Activated T-cell treated with anti-CD3 and anti-CD28 coated beads, Interleukin-2, amount 50 U/mL, for 72 hours (primary cell): ENCODE measurements at regions not wholly inside any gene's neighbourhood (a gene's known extent, or its start where the extent isn't known, plus 50 kb on each side); places are given as distances from the start of the nearest gene placed in this dataset.
"Not testable (repeated sequence)": the region's sequence is repeated elsewhere in the genome, so short reads cannot be mapped to it uniquely, and the experiment has no call there.

Experiments used
- ATAC-seq, 2 donors: fragments of 150-1000 bp; cut with Tn5 transposase; replicated peaks in 1 of 2; 2 replicates each; pipeline ENCODE4 v1.10.0; 2021; ENCODE audit warnings: moderate library complexity in 2 of 2, mild to moderate bottlenecking in 1 of 2
- DNase-seq, 2 donors: peaks; one replicate each; pipeline ENCODE4 v3.0.0; 2021 to 2022; ENCODE audit warnings: mixed read lengths in 1 of 2
- H3K27ac Mint-ChIP-seq: one replicate; pipeline ENCODE4 v1.8.0; 2022; ENCODE audit warnings: mild to moderate bottlenecking, moderate library complexity, mixed read lengths
- H3K27me3 Mint-ChIP-seq: one replicate; pipeline ENCODE4 v1.8.0; 2022; ENCODE audit warnings: low read depth, mixed read lengths
- H3K36me3 Mint-ChIP-seq, 2 donors: one replicate each; pipeline ENCODE4 v1.8.0; 2022; ENCODE audit warnings: mixed read lengths in 2 of 2, mild to moderate bottlenecking in 1 of 2; ENCODE audit not compliant: insufficient read depth in 2 of 2
- H3K4me1 Mint-ChIP-seq: one replicate; pipeline ENCODE4 v1.8.0; 2022; ENCODE audit warnings: low read depth, mixed read lengths
- H3K4me3 Mint-ChIP-seq, 2 donors: one replicate each; pipeline ENCODE4 v1.8.0; 2022; ENCODE audit warnings: mild to moderate bottlenecking in 2 of 2, mixed read lengths in 2 of 2, moderate library complexity in 2 of 2
- H3K9me3 Mint-ChIP-seq, 2 donors: one replicate each; pipeline ENCODE4 v1.8.0; 2022; ENCODE audit warnings: mixed read lengths in 2 of 2

GRCh38 chr3:27051527-27051926 is 317.7 kb downstream of the NEK10 start:
- H3K36me3 Mint-ChIP-seq, H3K27ac Mint-ChIP-seq, ATAC-seq, DNase-seq, H3K4me1 Mint-ChIP-seq, H3K27me3 Mint-ChIP-seq, H3K4me3 Mint-ChIP-seq: not testable (repeated sequence)
- H3K9me3 Mint-ChIP-seq: peaks cover 9 to 21% of the 10 kb centered on the region in 2 donors

DNA sequence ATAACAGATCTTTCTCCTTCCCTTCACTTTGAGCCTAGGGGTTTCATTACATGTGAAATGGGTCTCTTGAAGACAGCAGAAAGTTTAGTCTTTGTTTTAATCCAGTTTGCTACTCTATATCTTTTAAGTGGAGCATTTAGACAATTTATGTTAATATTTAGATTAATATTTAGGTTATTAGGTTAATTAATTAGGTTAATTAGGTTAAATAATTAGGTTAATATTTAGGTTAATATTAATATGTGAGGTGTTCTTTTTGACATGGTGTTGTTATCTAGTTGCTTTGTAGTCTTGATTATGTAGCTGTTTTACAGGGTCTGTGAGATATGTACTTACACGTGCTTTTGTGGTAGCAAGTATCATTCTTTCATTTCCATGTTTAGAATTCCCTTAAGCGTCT is 312.9 kb downstream of the NEK10 start:
- Mint-ChIP-seq H3K27ac (no peak overlapping the region), H3K4me1 (no peaks in the 10 kb centered on the region), H3K9me3 (peaks cover 11 to 19% of the 10 kb centered on the region in 2 donors), H3K27me3 (no peaks in the 10 kb centered on the region), H3K4me3 (no peak overlapping the region), H3K36me3 (no peaks in the 10 kb centered on the region)
- DNase-seq (no peak), ATAC-seq (no peak)

DNA sequence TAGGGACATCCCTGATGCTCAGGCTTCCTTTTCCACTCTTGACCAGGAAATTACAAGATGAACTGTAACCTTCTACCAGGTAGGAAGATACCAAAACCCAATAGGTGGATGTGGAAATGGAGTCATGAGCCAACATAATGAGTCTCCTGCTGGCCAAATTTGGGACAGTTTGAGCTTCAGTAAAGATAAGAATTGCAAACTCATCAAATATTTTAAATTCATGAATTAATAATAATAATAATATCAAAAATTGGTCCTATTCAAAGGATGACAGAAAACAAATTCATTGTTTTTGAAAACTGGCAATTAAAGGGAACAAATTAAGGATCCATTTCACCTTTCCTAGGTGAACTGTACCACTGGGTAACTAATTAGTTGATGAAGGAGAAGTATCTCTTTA is 309.7 kb downstream of the NEK10 start:
- H3K27ac Mint-ChIP-seq: no peak overlapping the region
- H3K27me3 Mint-ChIP-seq: no peaks in the 10 kb centered on the region
- ATAC-seq: no peak
- H3K9me3 Mint-ChIP-seq: peaks cover 4 to 6% of the 10 kb centered on the region in 2 donors
- no peaks in the 10 kb centered on the region for H3K36me3 Mint-ChIP-seq
- no peak overlapping the region for H3K4me3 Mint-ChIP-seq
- H3K4me1 Mint-ChIP-seq: no peaks in the 10 kb centered on the region
- no peak for DNase-seq
